ENCODE measurements at regions not wholly inside any gene's neighbourhood (a gene's known extent, or its start where the extent isn't known, plus 50 kb on each side); places are given as distances from the start of the nearest gene placed in this dataset.

DNA sequence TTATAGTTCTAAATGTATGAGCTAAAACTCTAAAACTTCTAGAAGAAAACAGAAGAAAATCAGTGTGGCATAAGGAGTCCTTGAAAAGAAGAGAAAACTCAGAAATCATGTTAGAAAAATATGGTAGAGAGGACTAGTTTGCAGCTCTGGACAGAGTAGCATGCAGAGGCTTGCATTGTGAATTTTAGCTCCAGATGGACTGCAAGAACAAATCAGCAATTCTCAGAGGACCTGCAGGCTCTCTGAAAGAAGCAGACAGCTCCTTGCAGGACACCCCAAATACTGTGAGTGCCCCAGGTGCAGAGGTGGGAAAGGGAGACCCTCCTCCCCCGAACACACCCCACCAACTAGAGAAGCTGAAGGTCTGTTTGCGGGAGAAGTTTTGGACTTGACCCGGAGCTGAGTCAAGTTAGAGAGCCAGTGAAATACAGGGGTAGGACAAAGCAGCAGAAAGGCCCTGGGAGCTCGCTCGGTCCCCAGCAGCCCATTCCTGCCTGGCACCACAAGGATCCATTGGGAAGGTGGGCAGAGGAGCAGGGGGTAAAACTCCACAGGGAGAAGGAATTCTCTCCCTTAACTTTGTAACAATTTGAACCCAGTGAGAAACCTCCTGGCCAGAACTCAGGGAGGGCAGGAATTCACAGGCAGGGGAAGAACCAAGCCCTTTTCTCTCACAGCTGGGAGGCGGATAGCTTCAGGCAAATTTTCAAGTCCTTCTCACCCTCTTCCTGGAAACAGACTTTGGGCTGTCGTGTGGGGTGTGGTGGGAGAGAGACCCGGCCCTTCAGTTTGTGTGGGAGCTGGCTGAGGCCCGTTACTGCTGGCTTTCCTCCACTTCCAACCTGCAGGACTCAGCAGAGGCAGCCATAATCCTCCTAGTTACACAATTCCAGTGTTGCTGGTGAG lies 216.2 kb upstream of the SLC35G4 start:
- TF ChIP-seq CEBPB (tag; IDR thresholded peaks at IDR 0.05) (no peak), ZC3H4 (CRISPR knock-in tag; IDR thresholded peaks at IDR 0.05; ENCODE audit: borderline replicate concordance) (no peak), ZBTB1 (CRISPR knock-in tag; IDR thresholded peaks at IDR 0.05; ENCODE audit: borderline replicate concordance, low read depth) (no peak), ADNP (tag; IDR thresholded peaks at IDR 0.05) (no peak), RBM34 (IDR thresholded peaks at IDR 0.05; ENCODE audit: borderline replicate concordance, insufficient read depth, low read length) (no peak)
- TF ChIP-seq, protein P1, sequence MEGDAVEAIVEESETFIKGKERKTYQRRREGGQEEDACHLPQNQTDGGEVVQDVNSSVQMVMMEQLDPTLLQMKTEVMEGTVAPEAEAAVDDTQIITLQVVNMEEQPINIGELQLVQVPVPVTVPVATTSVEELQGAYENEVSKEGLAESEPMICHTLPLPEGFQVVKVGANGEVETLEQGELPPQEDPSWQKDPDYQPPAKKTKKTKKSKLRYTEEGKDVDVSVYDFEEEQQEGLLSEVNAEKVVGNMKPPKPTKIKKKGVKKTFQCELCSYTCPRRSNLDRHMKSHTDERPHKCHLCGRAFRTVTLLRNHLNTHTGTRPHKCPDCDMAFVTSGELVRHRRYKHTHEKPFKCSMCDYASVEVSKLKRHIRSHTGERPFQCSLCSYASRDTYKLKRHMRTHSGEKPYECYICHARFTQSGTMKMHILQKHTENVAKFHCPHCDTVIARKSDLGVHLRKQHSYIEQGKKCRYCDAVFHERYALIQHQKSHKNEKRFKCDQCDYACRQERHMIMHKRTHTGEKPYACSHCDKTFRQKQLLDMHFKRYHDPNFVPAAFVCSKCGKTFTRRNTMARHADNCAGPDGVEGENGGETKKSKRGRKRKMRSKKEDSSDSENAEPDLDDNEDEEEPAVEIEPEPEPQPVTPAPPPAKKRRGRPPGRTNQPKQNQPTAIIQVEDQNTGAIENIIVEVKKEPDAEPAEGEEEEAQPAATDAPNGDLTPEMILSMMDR (IDR thresholded peaks at IDR 0.05 in 2 of 3, conservative IDR thresholded peaks at IDR 0.05 in 1 of 3; ENCODE audit: insufficient read depth in 2 of 3, low read depth in 1 of 3, low read length in 3 of 3): no peak
- TF ChIP-seq, protein P2, sequence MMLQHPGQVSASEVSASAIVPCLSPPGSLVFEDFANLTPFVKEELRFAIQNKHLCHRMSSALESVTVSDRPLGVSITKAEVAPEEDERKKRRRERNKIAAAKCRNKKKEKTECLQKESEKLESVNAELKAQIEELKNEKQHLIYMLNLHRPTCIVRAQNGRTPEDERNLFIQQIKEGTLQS (IDR thresholded peaks at IDR 0.05): no peak
- TF ChIP-seq, protein P2 (CRISPR knock-in tag; conservative IDR thresholded peaks at IDR 0.05): no peak

Measured in K562 (cell line).